ENCODE measurements at regions not wholly inside any gene's neighbourhood (a gene's known extent, or its start where the extent isn't known, plus 50 kb on each side); places are given as distances from the start of the nearest gene placed in this dataset.

GRCh38 chr2:117698819-117699218 lies 115.7 kb upstream of the DDX18 start:
- ATAC-seq (no peak), DNase-seq (no peak)
- H3K4me1 ChIP-seq (ENCODE audit: low read depth) = no peaks in the 10 kb centered on the region
- H3K9me3 ChIP-seq = no peaks in the 10 kb centered on the region
- H3K36me3 ChIP-seq (ENCODE audit: low read depth) = no peaks in the 10 kb centered on the region
- intact Hi-C loops (cut with DNase I, micrococcal nuclease) = no loop called here
- no peak for TF ChIP-seq CTCF (IDR thresholded peaks at IDR 0.05)
- H3K4me3 ChIP-seq = no peak overlapping the region

GRCh38 chr2:117700471-117700870 lies 114.0 kb upstream of the DDX18 start:
- TF ChIP-seq CTCF (IDR thresholded peaks at IDR 0.05) = no peak
- no peaks in the 10 kb centered on the region for H3K9me3 ChIP-seq
- no peaks in the 10 kb centered on the region for H3K4me1 ChIP-seq (ENCODE audit: low read depth)
- intact Hi-C loops (cut with DNase I, micrococcal nuclease) = no loop called here
- H3K36me3 ChIP-seq (ENCODE audit: low read depth) = no peaks in the 10 kb centered on the region
- ATAC-seq (no peak), DNase-seq (no peak)
- no peak overlapping the region for H3K4me3 ChIP-seq

- DNase-seq (no peak), ATAC-seq (no peak)
- Histone ChIP-seq H3K36me3 (ENCODE audit: low read depth) (no peaks in the 10 kb centered on the region), H3K4me3 (no peak overlapping the region), H3K9me3 (no peaks in the 10 kb centered on the region), H3K4me1 (ENCODE audit: low read depth) (no peaks in the 10 kb centered on the region)
- intact Hi-C loops (cut with DNase I, micrococcal nuclease) = no loop called here
- no peak for TF ChIP-seq CTCF (IDR thresholded peaks at IDR 0.05)
Measured at GRCh38 chr2:117701365-117701764, 113.1 kb upstream of the DDX18 start.

- no peak overlapping the region for H3K4me3 ChIP-seq
- TF ChIP-seq CTCF (IDR thresholded peaks at IDR 0.05) = no peak
- intact Hi-C loops (cut with DNase I, micrococcal nuclease) = no loop called here
- H3K36me3 ChIP-seq (ENCODE audit: low read depth) = no peaks in the 10 kb centered on the region
- DNase-seq (no peak), ATAC-seq (no peak)
- H3K4me1 ChIP-seq (ENCODE audit: low read depth) = no peaks in the 10 kb centered on the region
- no peaks in the 10 kb centered on the region for H3K9me3 ChIP-seq
Measured at GRCh38 chr2:117702098-117702497, 112.4 kb upstream of the DDX18 start.

GRCh38 chr2:117703858-117704257 lies 110.6 kb upstream of the DDX18 start:
- no peak overlapping the region for H3K4me3 ChIP-seq
- H3K9me3 ChIP-seq = no peaks in the 10 kb centered on the region
- no peaks in the 10 kb centered on the region for H3K4me1 ChIP-seq (ENCODE audit: low read depth)
- ATAC-seq = no peak
- no peak for DNase-seq
- TF ChIP-seq CTCF (IDR thresholded peaks at IDR 0.05) = no peak
- H3K36me3 ChIP-seq (ENCODE audit: low read depth) = no peaks in the 10 kb centered on the region
- intact Hi-C loops (cut with DNase I, micrococcal nuclease) = no loop called here

GRCh38 chr2:117704818-117705217 lies 109.7 kb upstream of the DDX18 start:
- no peaks in the 10 kb centered on the region for H3K4me1 ChIP-seq (ENCODE audit: low read depth)
- ATAC-seq (no peak), DNase-seq (no peak)
- H3K9me3 ChIP-seq = no peaks in the 10 kb centered on the region
- intact Hi-C loops (cut with DNase I, micrococcal nuclease) = no loop called here
- no peaks in the 10 kb centered on the region for H3K36me3 ChIP-seq (ENCODE audit: low read depth)
- no peak for TF ChIP-seq CTCF (IDR thresholded peaks at IDR 0.05)
- no peak overlapping the region for H3K4me3 ChIP-seq
